Pons (tissue), 1 donor: ENCODE measurements at regions not wholly inside any gene's neighbourhood (a gene's known extent, or its start where the extent isn't known, plus 50 kb on each side); places are given as distances from the start of the nearest gene placed in this dataset.
A peak's percentile ranks its signal among the peaks of the same experiment; 100 is the strongest.
"Not testable (repeated sequence)": the region's sequence is repeated elsewhere in the genome, so short reads cannot be mapped to it uniquely, and the experiment has no call there.

ENCODE experiments used
- DNase-seq: peaks from one replicate; pipeline ENCODE4 v3.0.0-alpha.2; 2016; ENCODE audit warnings: low spot score

DNA sequence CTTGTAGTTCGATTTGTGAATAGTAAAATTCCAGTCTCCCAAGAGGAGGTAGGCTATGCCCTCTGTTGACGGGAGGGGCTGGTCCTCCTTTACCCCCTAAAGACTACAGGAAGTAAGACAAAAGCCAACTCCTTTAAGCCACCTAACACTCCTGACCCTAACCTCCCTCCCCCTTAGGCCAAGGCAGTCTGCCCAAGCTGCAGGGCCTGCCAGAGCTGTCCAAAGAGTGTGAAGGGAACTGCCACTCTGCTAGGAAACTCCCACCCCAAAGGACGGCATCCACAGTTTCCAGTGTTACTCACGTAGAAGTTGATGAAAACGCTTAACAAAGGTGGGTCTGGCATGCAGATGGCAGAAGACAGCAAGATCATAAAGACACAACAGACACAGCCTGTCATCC lies 803.2 kb downstream of the PLA2G4A start:
- DNase-seq: no peak

DNA sequence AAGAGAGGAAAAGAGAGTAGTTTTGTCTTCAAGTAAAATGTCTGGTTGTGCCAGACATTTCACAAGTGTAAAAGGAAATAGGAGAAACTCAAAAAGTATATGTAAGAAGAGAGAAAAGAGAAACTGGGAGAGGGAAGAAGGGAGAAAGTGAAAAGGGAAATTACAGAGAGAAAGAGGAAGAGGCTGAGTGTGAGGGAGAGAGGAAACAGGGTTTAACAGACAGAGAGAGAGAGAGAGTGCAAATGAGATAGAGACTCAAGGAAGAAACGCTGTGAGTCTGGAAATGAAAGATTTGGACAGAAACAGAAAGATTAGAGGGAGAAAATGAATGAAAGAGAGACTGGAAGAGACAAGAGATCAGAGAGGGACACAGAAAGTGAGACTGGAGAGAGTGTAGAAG lies 806.2 kb downstream of the PLA2G4A start:
- no peak for DNase-seq

DNA sequence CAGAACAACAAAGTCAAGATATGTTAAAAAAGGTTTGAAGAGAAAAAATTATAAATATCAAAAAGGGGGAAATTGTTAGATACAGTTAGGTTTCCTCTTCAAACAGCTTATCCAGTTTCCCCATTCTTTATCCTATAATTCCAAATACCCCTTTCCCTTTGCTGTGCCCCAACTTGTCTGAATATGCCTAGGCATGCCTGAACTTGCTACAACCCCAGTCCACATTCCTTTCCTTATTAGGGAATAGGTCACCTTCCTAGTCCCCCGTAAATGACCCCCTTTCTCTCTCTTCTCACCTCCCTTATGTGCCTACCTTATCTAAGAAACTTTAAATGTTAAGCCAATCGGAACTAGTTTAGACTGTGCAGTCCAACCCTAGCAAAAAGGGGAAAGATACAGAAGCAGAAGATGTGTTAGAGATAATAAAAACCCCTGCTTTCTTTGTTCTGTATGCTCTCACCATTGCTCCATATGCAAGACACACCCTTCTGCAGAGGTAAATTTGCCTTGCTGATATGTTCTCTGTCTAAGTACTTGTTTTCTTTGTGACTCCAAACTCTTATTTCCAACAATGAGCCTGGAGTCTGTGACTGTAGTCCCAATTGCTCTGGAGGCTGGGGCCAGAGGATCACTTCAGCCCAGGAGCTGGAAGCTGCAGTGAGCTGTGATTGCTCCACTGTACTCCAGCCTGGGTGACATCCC lies 810.1 kb downstream of the PLA2G4A start:
- DNase-seq: no peak

DNA sequence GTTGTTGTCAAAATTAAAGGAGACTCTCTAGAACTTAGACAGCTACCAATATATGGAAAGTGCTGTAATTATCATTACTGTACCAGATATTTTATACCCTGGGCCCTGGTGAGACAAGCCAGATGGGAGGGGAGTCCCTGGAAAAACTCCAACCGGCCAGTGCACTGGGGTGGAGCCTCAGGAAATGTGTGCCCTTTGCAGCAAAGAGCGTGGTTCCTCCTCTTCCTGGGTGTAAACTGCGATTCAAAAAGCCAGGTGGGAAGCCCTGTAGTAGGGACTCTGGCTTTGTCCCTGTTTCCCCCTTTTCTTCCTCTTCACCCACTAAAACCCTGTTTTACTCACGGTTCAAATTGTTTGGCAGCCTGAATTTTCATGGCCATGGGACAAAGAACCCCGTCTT lies 812.3 kb downstream of the PLA2G4A start:
- no peak for DNase-seq

DNA sequence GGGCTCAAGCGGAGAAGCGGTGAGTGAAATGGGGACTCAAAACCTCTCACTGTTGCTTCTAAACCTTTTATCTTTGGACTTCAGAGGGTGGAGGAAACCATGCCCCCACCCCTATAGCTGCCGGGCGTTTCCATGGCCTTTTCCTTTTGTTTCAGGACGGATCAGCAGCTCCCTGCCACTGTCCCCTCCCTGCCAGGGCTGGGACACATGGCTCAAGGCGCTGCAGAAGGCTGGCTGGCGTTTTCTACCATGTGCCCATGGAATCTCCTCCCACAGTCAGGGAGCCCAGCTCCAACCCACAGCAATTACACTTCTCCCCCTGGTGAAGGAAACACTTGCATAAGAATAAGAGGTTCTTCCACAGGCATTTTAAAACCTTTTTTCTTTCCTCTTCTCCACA lies 812.7 kb downstream of the PLA2G4A start:
- no peak for DNase-seq

DNA sequence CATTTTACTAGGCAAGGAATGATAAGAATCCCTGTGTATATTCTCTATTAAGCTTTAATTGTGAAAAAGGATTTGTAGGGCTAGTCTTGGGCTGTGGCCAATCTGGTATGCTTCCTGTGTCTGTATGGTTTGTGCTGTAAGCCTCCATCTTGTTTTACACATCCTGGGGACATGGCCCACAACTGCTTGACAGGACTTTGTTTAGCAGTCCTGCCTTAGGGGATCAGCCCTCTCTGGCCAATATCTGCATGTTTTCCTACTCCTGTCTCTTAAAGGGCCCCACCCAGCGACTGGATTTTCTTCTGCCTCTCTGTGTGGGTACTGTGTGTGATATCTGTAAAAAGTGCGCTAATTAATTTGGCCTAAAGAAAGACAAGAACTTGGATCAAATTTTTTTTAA lies 813.2 kb downstream of the PLA2G4A start:
- no peak for DNase-seq

DNA sequence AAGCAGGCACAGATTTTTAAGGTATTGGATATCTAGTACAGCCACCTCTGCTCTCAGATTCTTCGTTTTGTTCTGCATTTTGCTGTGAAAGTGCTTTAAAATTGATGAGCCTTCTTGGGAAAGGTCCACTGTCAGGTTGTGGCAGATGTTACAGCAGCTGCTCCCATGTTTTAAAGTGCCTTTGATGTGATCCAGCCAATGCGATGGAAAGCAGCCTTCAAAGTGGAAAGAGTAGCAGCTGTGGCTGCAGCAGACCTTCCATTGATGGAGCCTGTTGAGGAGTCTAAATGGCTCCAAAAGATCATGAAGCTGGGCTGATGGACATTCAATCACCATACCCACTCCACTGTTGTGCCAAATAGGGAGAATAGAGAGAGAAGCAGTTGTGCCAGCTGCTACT lies 816.9 kb downstream of the PLA2G4A start:
- DNase-seq: no peak

DNA sequence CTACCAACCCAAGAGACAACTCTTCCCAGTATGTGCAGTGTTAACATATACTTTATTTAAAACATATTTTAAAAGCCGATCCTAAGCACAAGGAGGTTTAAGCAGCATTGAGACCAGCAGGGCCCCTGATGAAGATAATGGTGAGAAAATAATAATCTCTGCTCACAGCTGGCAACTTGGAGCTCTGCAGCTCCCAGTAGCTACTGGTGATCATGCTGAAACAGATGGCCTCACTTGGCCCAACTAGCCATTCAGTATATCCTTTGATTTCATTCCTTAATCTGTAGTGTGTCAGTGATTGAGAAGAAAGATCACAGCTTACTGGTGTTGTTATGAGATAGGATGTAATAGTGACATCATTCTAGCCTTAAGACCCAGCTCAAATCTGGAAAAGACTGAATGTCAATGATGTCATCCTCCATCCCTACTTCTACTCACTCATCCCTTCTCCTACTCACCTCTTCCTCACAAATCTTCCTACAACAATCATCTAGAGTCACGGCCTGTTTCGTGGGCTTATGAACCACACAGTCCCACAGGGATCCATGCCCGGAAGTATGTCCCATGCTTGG lies 817.9 kb downstream of the PLA2G4A start:
- no peak for DNase-seq

DNA sequence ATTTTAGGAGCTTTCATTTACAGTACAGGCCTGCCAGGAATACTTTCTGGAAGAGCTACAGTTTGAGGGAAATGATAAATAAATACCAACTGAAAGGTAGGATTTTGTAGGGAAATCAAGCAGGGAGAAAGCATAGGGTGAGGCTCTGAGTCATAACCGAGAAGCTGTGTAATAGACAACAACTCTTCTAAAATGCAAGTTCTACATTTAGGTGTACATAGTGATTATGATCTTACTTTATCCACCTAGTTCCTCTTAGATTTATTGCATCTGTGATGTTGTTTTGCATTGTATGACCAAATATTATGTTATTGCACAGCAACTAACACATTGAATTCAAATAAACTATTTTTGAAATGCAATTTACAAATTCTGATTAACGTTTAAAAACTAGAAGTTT lies 819.3 kb downstream of the PLA2G4A start:
- DNase-seq: no peak

DNA sequence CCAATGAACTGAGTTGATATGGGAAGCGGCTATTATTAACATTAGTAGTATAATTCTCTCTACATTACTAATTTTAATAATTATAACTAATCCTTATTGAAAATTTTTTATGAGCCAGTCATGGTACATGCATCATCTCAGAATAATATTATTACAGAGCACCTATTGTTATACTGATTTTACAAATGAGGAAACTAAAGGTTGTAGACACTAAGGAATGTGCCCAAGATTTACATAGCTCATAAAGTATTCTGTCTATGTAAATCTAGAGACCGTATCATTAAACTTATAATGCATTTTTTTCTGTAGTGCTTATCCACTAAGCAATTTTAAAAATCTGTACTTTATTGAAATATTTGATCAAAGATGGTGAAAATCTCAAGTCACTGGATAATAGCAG lies 825.9 kb downstream of the PLA2G4A start:
- DNase-seq: no peak

DNA sequence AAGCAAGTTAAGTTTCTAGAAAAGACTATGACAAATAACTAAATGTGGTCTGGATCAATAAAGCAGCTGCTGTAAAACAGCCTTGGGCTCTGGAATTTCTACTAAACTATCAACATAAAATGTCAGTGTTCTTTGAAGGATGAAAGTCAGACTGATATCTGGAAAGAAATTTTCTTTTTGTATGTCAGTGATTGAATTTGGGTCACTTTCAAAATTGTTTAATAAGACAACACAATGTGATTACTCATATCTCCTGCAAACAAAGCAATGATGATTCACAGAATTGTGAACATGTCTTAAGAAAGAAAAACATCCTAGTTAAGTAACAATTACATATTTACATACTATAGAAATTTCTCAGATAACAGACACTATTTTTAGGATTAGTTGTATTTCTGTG lies 826.4 kb downstream of the PLA2G4A start:
- DNase-seq: no peak

DNA sequence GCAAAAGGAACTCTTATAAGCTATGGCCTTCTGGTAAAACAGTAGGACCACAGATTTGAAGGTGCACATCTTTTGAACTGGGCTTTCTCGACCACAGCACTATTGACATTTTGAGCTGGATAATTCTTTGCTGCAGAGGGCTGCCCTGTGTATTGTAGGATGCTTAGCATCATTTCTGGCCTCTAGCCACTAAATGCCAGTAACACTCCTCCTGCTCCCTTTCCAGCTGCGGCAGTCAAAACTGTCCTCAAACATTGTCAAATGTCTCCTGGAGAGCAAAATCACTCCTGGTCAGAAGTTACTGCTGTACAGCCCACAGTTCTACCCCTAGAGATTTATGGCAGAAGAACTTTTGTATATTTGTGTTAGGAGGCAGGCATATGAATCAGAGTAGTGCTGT lies 836.7 kb downstream of the PLA2G4A start:
- no peak for DNase-seq

DNA sequence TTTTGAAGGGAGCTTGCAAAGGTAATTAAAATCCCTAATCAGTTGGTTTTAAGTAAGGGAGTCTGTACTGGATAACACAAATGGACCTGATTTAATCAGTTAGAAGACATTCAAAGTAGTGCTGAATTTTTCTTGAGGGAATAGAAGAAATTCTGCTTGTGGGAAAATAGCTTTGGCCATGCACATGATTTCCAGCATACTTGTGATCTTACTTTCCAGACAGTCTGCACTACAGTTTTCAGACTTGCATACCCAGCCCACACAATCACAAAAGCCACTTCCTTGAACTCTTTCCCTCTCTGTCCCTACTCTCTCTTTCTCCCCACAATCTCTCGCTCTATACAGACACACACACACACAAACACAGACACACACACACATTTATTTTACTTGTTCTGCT lies 852.1 kb downstream of the PLA2G4A start:
- DNase-seq: no peak

DNA sequence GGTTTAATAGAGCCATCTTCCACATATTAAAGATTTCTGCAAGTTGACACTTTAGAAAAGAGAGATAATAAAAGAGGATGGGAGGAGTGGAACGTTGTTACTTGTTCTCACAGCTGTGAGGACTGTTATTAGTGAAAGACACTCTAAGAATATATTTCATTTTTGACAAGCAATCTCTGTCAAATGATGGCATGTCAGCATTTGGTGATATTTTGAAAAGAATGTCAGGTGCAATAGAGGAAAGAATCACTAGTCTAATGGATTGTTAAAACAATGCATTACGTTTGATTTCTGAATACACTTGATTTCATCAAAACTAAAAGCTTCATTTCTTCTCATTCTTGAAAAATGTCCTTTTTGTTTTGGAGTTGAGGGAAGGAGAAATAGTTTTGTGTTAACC lies 853.4 kb downstream of the PLA2G4A start:
- DNase-seq: no peak

DNA sequence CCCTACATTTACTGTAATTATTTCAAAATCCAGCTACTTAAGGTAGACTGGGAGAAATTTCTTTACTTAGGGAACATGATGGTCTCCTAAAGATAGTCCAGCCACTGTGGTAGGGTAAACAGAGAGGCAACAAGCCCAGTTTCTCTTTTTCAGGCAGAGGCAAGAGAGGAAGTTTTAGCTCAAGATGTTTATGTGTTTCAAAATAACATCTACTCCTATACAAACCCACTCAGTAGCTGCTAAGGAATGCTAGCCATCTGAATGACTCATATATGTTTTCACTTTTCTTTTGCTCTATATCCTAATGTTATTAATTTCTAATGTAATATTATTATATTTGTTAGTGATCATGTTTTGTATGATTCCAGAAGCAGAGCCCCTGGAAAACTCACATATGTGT lies 856.6 kb downstream of the PLA2G4A start:
- no peak for DNase-seq

DNA sequence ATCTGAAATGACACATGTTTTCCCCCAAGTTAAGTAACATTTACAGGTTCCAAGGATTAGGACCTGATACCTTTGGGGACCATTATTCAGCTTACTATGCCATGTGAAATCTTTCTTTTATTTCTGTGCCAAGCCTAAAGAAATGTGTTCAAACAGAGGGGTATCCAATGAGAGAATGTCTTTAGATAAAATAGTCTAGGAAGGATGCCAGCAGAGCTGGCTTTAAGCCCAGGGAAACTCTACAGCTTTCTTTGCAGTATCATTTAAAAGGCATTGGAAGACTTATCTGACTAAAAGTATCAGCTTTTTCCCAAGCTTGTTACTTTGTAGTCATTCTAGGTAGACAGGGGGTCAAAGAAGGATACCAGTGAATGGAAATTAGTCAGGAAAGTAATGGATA lies 860.4 kb downstream of the PLA2G4A start:
- DNase-seq: peak; percentile 24

DNA sequence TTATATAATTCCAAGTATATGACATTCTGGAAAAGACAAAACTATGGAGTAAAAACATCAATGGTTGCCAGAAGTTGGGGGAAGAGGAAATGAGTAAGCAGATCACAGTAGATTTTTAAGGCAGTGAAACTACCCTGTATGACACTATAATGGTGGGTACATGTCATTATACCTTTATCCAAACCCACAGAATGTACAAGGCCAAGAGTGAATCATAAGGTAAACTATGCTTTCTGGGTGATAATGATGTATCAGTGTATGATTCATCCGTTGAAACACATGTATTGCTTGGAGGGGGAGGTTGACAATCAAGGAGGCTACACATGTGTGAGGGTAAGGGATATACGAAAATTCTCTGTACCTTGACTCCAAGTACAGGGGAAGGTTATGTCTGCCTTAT lies 862.7 kb downstream of the PLA2G4A start:
- no peak for DNase-seq

DNA sequence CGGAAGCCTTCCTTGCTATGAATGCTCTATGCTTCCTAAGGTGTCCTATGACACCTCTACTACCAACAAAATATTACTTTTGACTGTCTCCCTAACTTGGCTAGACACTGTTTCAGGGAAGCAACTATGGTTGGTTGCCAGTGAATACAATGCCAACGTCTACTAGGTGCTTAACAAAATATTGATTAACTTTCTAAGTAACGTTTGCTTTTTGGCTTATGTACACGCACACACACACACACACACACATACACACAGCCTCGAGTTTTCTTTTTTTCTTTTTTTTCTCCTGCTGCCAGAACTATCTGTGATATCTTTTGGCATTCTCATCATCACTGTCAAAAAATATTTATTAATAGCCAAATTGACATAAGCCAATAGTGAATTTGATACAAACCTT lies 864.0 kb downstream of the PLA2G4A start:
- no peak for DNase-seq

DNA sequence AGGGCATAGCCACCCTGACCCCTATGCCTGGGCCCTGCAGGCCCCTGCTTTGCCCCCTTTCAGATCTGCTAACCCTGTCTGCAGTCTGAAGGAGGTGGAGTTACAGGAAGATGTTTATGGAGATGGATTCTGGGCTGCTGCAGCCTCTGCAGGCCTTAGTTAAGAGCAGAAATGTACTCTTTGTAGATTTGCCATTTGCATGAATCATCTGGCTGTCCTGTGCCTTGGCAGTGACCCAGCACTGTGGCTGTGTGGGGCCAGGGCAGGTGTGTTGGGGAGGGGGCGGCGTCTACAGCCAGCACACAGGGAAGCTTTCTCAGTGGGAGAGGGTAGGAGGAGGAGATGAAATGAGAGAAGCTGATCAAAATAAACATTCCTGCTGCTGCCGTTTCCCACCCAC lies 867.3 kb downstream of the PLA2G4A start:
- no peak for DNase-seq

DNA sequence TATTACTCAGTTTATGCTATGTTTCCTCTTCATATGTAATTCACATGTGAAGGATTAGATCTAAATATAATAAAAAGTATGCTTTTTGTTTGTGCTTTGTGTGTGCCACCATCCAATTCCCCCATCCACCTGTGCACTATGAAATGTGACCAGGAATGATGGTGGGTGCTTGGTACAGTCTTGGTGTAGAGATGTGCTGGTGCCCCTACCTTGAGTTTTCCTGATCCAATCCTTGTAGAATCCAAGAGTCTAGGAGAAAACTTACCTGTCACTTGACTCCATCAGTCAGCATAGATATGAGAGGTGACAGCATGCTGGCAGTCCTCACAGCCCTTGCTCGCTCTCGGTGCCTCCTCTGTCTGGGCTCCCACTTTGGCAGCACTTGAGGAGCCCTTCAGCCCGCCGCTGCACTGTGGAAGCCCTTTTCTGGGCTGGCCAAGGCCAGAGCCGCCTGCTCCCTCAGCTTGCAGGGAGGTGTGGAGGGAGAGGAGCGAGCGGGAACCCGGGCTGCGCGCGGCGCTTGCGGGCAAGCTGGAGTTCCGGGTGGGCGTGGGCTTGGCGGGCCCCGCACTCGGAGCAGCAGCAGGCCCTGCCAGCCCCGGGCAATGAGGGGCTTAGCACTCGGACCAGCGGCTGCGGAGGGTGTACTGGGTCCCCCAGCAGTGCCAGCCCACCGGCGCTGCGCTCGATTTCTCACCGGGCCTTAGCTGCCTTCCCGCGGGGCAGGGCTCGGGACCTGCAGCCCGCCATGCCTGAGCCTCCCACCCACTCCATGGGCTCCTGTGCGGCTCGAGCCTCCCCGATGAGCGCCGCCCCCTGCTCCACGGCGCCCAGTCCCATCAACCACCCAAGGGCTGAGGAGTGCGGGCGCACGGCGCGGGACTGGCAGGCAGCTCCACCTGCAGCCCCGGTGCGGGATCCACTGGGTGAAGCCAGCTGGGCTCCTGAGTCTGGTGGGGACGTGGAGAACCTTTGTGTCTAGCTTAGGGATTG lies 874.7 kb downstream of the PLA2G4A start:
- DNase-seq: not testable (repeated sequence)

DNA sequence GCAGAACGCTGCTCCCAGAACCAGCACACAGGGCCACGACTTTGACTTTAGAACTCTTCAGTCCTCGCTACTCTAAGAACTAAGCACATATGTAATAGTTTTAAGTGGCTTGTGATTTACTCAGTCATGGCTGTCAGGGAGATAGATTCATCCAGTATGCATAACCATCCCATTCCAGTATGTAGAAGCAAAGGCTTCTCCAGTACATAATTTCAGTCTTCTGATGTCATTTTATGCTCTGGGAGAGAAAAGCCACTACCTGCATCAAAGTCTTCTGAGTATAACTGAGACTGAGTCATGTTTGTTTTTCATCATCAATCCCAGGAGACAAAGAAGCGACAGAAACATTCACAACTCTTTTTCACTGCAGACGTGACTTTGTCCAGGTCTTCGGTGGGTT lies 885.7 kb downstream of the PLA2G4A start:
- DNase-seq: no peak

DNA sequence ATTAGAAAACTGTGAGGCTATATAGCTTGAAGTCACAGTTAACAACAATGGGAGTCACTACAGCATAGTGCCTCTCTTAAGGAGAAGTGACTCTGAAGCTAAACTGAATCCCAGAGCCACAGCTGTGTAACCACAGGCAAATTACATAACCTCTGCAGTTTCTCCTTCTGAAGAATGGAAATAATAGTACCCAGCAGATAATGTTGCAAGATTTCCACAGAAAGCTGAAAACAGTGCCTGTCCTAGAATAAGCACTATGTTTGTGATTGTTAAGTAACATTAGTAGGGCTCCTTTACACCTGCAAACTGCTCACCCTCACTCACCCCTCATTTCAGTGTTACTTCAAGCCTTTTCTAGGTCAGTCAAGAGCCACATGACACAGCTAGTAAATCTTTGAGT lies 886.7 kb downstream of the PLA2G4A start:
- no peak for DNase-seq

DNA sequence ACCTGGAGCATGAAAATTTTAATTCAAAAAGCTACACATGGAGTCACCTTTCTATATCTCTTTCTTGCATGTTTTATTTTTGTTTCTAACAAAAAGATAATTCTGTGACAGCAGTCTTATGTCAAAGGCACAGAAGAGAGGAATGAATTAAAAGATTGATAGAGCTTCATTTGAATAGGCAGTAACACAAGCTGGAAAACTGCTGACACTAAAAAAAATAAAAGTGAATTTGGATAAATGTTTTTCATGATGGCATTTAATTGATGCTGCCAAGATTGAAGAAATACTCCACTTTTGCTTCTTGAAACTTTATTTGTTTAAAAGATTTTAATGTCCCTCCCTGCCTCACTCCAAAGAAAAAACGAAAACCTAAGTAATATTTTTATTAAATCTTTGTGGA lies 887.4 kb downstream of the PLA2G4A start:
- DNase-seq: no peak
